Myocyte (in vitro differentiated cells): ENCODE measurements at regions not wholly inside any gene's neighbourhood (a gene's known extent, or its start where the extent isn't known, plus 50 kb on each side); places are given as distances from the start of the nearest gene placed in this dataset.
"Not testable (repeated sequence)": the region's sequence is repeated elsewhere in the genome, so short reads cannot be mapped to it uniquely, and the experiment has no call there.

Experiments used
- DNase-seq: peaks from one replicate; pipeline ENCODE4 v3.0.0-alpha.2; 2012; ENCODE audit warnings: low read depth

DNA sequence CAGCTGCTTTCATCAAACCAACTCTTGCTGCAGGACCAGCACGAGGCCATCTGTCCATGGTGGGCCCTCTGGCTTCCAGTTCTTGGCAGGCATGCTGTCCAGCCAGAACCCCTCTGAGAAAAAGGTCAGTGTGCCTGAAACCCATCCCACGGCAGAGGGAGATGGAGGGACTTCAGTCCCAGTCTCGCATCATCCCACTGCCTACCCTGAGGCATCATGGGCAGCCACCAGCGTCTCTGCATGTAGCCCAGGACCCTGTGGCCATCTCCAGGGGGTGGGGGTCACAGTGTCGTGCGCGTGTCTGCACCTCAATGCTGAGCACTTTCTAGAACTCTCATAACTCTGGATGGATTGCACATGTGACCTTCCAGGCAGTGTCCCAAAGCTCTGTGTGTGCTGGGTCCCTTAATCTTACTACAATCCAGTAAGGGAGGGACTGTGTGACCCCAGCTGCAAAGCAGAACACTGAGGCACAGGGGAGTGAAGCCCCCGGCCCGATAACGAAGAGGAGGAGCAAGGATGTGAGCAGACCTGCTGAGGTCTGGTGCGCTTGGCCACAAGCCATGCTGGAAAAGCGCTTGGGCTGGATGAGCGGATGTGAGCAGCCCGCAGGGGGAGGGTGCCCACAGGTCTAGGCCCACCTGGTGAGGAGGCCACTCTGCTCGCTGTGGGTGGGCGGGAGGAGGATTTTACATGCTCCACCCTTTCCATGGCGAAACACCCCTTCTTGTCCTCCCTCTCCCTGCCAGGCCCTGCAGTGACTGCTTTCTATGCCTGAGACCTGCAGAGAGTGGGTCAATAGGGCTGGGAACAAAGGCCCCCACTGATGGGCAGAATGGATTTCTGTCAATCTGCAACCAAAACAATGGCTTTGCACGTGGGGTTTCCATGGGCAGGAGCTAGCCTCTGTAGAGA is 1401.0 kb downstream of the BRD1 start:
- DNase-seq = no peak

DNA sequence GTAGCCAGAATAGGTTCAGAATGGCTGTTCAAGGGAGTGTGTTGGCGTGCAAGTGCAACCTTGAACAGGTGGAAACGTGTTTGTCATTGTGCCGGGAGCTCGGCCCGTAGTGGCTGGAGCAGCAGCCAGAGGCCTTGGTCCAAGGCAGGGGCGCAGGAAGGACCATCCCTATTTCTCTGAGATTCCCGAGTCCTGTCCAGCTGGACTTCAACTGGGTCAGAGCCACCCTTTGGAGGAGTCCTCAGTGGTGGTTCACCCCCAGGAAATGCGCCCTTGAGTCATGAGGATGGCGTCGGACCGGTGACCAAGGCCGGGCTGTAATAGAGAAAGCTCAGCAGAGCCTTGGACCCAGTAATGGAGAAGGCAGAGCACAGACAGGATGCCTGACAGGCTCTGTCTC is 1402.0 kb downstream of the BRD1 start:
- no peak for DNase-seq

DNA sequence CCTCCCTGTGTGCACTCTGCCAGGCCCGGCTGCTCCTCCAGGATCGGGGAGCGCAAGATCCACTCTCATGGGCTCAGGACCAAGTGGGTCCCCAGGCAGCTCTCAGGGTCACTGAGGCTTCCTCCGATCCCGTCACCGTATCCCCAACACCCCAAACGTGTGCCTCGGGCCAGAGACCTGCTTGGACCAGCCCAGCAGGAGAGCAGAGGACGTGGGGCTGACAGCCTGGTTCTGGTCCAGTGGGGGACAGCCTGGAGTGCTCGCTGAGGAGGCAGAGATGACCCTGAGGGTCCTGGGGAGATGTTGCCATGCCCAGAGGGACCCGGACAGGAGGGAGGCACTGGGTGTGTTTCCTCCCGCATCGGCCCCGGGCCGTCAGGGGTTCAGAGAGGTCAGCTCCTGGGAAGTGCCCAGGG is 1402.6 kb downstream of the BRD1 start:
- no peak for DNase-seq

DNA sequence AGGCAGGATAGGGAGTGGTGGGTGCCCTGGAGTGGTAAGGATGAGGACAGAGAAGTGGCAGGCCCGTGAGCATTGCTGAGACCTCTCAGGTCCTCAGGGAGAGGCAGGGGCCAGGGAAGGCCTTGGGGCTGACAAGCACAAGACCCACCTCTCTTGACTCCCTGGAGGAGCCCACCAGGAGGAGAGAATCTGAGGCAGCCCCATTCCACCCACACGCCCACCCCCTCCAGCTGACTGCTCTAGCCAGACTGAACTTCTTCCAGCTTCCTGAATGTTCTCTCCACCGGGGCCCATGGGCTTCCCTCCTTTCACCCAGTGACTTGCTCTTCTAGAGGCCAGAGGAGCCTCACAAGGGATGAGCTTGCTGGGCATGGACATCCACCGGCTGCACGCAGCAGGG is 1403.0 kb downstream of the BRD1 start:
- DNase-seq = no peak

DNA sequence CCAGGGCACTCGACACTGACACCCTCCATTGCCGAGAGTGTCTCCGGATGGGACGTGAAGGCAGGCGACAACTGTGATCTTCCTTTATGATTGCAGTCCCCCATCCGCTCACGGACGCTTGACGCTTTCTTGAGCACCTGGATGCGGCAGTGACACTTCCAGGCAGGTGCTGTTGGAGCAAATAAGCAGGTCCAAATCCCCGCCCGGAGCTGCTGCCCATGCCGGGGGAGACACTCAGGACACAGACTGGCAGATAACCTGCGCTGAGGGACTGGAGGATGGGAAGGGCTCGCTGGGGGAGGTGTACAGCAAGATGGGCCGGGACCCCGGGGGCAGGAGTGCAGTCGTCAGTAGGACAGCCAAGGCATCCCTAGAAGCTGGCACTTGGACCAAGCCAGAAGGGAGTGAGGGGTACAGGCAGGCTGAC is 1403.5 kb downstream of the BRD1 start:
- no peak for DNase-seq

DNA sequence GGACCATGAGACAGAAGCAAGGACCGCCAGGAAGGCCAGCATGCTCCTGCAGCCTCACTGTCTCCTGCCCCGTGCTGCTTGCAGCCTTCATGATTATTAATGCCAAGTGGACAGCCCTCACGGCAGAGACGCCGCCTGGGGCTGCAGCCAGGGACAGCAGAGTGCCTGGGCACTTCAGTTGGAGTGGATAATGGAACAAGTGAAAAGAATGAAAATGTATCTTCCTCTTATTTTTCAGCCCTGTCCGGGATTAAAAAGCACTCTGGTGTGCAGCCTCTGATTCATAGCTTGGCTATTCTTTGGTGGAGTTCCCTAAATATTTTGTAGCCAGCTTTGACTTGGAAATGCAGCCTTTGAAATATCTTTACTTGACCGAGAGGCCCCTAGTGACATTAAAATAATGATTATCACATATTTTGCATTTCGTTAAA is 1404.2 kb downstream of the BRD1 start:
- no peak for DNase-seq

DNA sequence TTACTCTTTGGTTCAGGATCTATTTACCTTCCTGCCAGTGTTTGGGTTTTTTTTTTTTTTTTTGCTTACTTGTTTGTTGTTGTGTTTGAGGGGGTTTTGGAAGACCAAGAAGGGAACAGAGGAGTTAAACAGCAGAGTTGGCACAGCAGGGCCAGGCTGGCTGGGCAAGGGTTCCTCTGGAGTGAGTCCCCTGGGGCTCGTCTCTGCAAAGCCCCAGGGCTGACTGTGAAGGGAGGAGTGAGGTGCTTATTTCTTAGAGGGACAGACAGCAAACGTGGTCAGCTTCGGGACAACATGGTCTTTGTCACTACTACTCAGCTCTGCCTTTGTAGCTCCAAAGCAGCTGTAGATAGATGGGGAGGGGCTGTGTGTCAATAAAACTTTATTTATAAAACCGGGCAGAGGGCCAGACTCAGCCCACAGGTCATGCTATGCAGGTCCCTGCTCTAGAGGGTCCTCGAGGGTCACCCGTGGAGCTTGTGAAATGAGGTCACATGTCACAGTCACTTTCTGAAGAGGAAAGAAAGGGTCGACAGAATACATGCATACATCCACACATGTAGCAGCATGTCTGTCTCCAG is 1404.7 kb downstream of the BRD1 start:
- DNase-seq = no peak

DNA sequence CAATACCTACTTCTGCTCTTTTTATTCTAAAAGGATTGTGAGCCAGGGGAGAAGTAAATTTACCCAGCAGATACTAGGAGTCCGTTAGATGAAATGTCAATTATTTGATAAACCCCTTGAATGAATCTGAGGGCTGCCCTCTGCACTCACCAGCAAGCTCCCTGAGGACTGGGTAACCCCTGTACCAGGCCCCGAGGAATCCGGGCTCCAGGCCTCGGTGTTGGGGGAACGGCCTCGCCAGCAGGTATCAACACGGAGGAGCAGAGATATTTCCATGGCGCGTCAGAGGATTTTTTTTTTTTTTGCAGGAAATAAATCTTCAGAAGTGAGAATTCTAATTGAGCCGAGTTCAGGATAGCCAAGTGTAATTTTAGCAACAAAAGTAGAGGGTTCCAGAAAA is 1408.8 kb downstream of the BRD1 start:
- no peak for DNase-seq

DNA sequence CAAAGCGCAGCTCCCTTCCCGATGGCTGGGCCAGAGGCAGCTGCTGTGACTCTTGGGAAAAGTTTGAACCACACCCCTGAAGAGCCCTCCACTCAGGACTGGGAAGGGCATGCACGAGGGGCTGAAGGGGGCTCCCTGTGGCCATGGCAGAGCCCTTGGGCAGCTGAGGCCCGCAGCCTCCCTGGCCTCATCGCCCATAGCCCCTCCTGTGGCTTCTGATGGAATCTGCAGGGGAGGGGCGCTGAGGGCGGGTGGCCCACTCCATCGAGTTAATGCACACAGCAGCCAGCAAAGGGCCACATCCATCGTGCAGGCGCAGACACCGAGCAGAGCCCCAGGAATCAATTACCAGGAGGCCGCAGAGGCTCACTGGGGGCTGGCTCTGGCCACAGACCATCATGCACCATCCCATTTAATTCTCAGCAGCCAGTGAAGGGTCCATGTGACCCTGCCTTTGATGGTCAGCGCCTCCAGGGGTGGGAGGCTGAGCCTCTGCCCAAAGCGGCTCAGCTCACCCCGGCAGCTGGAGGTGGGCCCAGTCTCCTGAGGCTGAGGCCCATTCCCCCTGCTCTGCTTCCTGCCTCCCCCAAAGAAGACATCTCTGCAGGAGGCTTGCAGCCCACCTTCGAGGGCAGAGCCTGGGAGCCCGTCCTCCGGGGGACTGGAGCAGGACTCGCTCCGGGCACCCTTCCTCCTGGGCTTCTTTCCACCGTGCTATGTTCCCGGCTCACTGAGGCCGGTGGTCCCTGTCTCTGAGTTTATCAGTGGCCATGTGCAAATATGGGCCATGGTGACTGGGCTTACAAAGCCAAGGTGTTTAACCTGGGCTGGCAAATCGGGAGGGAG is 1410.2 kb downstream of the BRD1 start:
- no peak for DNase-seq

DNA sequence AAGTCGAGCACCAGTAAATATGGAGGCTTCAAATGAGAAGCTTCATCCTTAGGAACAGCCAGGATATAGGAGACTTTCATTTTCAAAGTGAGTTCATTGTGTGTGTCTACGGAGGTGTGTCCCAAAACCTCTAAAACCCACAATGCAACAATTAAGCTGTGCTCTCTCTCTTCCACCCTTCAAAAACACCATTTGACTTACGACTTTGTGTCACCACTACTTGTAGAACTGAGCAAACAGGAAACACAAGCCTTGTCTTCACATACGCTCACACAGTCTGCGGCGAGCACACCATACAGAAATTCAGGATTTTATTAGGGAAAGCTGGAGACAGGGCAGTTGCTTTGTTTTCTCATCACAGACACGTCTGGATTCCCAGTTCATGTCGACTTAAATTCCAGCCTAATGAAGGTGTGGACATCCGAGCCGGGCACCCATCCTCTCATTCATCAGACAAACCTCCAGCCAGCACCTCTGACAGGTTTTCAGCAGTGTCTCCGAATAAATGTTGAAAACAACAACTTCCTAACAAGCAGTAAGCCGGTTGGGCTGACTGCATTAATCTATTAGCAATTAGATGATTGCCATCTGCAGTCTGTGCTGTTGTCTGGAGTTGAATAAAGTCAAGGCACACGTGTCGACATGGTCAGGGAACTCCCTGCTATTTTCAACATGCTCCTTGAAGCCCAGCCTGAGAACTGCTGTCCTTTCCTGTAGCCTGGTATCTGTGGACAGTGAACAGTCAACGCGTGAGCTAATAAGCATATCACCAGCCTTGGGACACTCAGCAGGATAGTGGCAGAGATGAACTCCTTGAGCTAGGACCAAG is 1411.1 kb downstream of the BRD1 start:
- no peak for DNase-seq

DNA sequence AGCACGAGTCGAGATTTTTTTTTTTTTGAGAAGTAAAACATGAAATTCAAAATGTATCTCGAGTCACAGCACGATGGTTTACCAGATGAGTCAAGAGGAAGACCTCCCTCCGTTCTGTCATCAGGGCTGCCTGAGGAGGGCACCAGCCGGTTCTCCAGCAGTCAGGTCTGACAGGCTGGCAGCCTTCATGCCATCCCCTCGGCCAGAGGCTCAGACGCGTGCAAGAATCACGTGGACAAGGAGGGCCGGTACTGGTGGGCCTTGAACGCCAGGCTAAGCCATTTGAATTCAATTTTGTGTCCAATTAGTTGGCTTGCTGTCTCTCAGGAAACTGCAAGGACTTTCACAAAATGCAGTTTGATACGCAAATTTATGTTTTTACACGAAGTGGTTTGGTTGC is 1412.2 kb downstream of the BRD1 start:
- DNase-seq = no peak

DNA sequence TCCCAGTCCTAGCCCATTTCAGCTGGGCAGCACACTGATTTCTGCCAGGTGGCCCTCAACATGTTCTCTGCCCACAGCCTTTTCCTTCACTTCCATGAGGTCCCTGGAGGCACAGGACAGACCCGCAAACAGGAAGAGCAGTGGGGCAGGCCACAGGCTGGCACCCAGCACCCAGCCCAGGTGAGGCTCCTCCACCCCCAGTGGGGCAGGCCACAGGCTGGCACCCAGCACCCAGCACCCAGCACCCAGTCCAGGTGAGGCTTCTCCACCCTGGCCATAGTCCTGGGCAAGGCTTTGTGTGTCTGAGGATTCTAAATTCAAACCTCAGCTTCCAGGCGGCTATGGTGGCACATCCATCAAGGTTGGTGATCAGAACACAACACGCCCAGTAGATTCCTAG is 1413.0 kb downstream of the BRD1 start:
- no peak for DNase-seq

DNA sequence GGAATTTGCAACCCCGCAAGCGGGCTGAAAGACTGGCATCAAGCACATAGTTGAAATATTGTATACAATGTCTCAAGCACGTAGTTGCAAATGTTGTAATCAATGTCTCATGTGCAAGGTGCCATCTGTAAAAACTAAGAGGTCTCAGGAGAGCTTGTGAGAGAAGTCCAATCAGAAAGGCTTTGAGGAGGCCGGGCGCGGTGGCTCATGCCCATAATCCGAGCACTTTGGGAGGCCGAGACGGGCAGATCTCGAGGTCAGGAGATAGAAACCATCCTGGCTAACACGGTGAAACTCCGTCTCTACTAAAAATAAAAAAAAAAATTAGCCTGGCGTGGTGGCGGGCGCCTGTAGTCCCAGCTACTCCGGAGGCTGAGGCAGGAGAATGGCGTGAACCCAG is 1414.7 kb downstream of the BRD1 start:
- not testable (repeated sequence) for DNase-seq

DNA sequence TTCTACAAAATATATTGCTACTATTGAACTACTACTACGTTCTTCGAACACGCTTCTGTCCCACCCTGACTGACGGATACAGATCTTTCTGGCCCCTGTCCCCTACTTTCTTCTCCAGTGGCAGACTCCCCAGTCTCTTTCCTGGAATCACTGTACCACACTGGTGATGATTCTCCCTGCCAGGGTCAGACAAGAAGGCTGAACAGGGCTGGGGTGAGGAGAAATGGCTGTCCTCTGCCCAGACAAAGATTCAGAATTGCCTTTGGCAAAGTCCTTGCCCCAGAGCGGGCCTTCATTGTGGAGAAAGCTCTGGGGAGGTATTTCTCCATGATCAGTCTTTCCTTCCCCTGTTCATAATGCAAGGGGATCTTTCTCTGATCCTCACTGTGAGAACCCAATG is 1417.1 kb downstream of the BRD1 start:
- no peak for DNase-seq

DNA sequence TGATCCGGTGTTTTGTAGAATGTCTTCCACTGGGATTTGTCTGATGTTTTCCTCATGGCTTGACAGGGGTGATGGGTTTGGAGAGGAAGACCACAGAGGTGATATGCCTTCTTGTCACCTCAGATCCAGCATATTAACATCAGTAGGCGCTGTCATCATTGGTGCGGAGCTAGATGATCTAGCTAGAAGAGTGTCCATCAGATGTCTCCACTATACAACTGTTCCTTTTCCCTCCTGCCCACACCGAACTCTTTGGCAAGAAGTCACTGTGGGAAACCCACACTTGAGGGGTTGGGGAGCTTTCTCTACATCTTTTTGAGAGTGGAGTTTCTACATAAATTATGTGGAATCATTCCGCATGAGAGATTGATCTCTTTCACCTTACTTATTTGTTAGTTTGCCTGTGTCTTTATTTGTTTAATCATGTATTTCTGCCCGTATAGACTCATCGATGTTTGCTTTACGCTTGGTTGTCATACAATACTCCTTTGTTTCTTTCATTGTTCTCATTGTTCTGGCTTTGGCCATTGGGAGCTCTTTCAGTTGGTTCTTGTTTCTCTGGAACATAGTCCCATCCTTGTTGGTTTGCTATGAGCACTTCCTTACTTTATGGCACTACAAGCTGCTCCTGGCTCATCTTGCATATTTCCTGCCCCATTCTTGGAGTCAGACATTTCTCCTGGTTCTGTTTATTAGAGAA is 1420.3 kb downstream of the BRD1 start:
- no peak for DNase-seq

DNA sequence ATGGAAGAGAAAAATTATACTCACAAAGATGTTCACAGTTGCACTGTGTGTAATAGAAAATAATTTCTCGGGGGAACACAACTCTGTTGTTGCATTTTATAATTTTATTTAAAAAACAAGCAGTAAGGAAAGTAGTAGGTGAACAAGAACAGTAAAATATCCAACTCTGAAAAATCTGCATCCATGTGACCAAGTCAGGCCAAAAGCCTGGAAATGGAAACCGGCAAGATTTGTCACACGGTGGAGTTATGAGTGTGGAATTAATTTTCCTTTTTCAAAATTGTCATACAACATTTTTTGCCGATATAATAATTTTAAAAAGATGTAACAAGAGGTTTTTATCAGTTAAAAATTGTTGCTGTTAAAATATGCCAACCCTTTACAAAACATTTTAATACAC is 1421.5 kb downstream of the BRD1 start:
- no peak for DNase-seq

DNA sequence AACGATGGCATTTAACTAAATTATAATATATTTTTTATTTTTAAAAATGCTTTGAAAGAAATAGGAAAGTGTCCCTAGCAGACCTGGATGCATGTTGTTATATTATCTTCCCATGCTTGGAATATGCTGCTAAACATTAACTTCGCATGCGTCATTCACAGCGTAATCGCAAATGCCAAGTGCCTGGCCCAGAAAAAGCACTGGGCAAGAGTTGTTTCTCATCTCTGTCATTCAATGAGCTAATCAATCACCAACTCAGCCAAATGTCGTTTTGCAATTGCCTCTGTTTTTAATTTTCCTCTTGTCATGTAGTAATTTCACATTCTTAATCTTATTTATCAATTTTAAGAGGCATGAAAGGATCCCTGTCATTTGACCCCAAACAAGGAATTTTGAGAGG is 1421.9 kb downstream of the BRD1 start:
- DNase-seq = no peak

DNA sequence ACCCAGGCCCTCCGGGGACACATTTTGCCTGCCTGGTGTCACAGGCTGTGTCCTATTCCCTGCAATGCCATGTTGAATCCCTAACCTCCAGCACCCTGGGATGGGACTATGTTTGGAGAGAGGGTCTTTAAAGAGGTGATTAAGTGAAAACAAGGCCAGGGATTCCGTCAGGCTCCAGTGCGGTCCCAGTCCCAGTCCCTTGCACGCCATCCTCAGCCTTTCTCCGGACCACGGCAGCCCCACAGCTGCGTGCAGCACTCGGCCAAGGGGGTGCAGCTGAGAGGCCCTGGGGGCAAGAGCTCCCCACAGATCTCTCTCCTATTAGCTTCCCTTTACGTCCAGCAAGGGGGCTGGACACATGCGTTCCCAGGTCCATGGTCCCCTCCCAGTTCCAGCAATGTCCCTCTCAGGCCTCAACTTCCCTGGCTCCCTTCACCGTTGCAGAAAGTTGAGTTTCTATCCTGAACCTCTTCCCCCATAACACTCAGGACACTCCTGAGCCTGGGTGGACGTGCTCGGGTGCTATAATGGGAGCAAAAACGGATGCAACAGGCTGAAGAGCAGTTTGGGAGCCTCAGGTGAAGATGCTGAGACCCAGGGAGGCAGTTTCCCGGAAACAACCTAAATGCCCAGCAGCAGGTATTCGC is 1422.7 kb downstream of the BRD1 start:
- DNase-seq = no peak

DNA sequence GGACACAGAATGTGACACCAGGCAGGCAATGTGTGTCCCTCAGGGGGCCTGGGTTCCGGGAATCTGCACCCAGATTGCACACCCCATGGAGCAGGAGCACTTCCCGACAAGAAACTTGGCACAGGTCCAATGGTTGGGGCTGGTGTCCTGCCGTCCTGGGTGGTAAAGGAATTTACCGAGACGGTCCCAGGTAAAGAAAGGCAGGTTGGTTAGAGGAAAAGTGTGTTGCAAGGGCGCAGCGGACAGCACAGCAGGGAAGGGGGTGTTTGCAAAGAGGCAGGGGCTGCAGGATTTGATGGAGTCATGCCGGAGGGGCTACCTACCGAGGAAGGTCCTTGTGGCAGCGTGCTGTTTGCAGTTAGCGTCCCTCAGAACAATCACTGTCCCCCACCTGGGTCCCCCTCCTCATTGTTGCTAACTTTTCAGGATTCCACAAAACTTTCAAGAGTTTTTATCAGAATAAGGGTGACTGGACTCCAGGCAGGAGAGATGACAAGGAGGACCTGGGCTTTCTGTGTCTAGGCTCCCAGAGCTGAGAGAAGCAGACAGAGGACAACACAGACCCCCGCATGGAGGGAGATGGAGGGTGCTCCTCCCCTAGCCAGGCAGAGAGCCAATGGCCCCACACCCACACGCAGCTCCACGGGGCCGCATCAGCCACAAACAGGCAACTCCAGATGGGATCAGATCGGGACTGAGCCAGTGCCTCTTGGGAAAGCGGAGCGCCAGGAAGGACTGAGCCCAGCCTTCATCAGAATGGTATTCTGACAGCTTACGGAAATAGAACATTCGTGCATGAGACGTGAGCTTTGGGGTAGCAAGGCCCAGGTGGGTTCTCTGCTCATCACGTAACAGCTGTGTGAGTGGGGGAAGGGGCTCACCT is 1423.9 kb downstream of the BRD1 start:
- no peak for DNase-seq
